SK-N-SH (cell line): ENCODE measurements at regions not wholly inside any gene's neighbourhood (a gene's known extent, or its start where the extent isn't known, plus 50 kb on each side); places are given as distances from the start of the nearest gene placed in this dataset.

ENCODE experiments used
- CTCF ChIA-PET: fragments of 300-600, 350-600 bp; formaldehyde crosslinking; extraction: SDS; loops from one replicate; lab custom pipeline; 2021; lab: Yijun Ruan, JAX
- POLR2A ChIA-PET: fragments of 350-600 bp; sonication (Branson Sonifier 250); formaldehyde crosslinking; extraction: SDS; loops from one replicate; lab custom pipeline; 2020; ENCODE audit warnings: antibody characterized with exemption, inconsistent platforms; lab: Yijun Ruan, JAX
- DNase-seq: peaks from one replicate; pipeline ENCODE4 v3.0.0; 2012
- H2AFZ ChIP-seq: fragments of 200-600 bp; sonication (generic); 2 replicates; pipeline ENCODE4 v1.8.1; 2016; ENCODE audit warnings: antibody characterized with exemption, mild to moderate bottlenecking, low read depth
- H3F3A ChIP-seq: fragments of 200-600 bp; sonication (generic); replicated peaks from 2 replicates; pipeline ENCODE3; 2016; ENCODE audit warnings: antibody characterized with exemption, mild to moderate bottlenecking; ENCODE audit not compliant: insufficient read depth
- H3K27ac ChIP-seq, 2 experiments: fragments of 200-500 bp in 1 of 2; fragments of 200-600 bp in 1 of 2; sonication (Bioruptor generic) in 1 of 2; sonication (generic), shearing (Covaris generic) in 1 of 2; 2 replicates each; pipeline versions ENCODE4 v1.5.1 to v1.6.1; 2014 to 2016; ENCODE audit warnings: low read depth in 2 of 2, inconsistent platforms in 1 of 2, low read length in 1 of 2, mild to moderate bottlenecking in 1 of 2, mixed read lengths in 1 of 2
- H3K27me3 ChIP-seq: fragments of 200-600 bp; sonication (generic), shearing (Covaris generic); 2 replicates; pipeline ENCODE4 v1.6.1; 2016; ENCODE audit warnings: mixed run types; ENCODE audit not compliant: insufficient read depth
- H3K36me3 ChIP-seq, 2 experiments: fragments of 200-500 bp in 1 of 2; fragments of 200-600 bp in 1 of 2; sonication (Bioruptor generic) in 1 of 2; sonication (generic) in 1 of 2; replicated peaks in 1 of 2; 2 replicates each; pipeline versions ENCODE3 to v1.5.1; 2014 to 2016; ENCODE audit warnings: low read length in 1 of 2, mild to moderate bottlenecking in 1 of 2; ENCODE audit not compliant: insufficient read depth in 2 of 2, control insufficient read depth in 1 of 2
- H3K4me1 ChIP-seq, 2 experiments: fragments of 200-500 bp in 1 of 2; fragments of 200-600 bp in 1 of 2; sonication (Bioruptor generic) in 1 of 2; sonication (generic), shearing (Covaris generic) in 1 of 2; 2 replicates each; pipeline versions ENCODE4 v1.5.1 to v1.6.1; 2014 to 2016; ENCODE audit warnings: low read depth in 1 of 2, low read length in 1 of 2, mixed run types in 1 of 2; ENCODE audit not compliant: insufficient read depth in 2 of 2, control insufficient read depth in 1 of 2
- H3K4me2 ChIP-seq: fragments of 200-600 bp; sonication (generic), shearing (Covaris generic); 2 replicates; pipeline ENCODE4 v1.6.1; 2017; ENCODE audit warnings: mixed run types
- H3K4me3 ChIP-seq, 2 experiments: fragments of 200-500 bp in 1 of 2; fragments of 200-600 bp in 1 of 2; sonication (Bioruptor generic) in 1 of 2; sonication (generic), shearing (Covaris generic) in 1 of 2; 2 replicates each; pipeline versions ENCODE4 v1.5.1 to v1.8.1; 2014 to 2016; ENCODE audit warnings: low read depth in 2 of 2, inconsistent platforms in 1 of 2, low read length in 1 of 2, mild to moderate bottlenecking in 1 of 2, mixed read lengths in 1 of 2, moderate library complexity in 1 of 2
- H3K79me2 ChIP-seq: fragments of 200-600 bp; sonication (generic); 2 replicates; pipeline ENCODE4 v1.8.1; 2017; ENCODE audit warnings: mild to moderate bottlenecking; ENCODE audit not compliant: insufficient read depth
- H3K9ac ChIP-seq: fragments of 200-600 bp; sonication (generic); 2 replicates; pipeline ENCODE4 v1.6.1; 2017; ENCODE audit warnings: mixed run types
- H3K9me2 ChIP-seq: fragments of 200-600 bp; sonication (generic); 2 replicates; pipeline ENCODE4 v1.6.1; 2017; ENCODE audit warnings: mixed run types
- H3K9me3 ChIP-seq: fragments of 200-600 bp; sonication (generic); 2 replicates; pipeline ENCODE4 v1.6.1; 2017; ENCODE audit warnings: mixed run types, mild to moderate bottlenecking, moderate library complexity
- H4K20me1 ChIP-seq: fragments of 200-600 bp; sonication (generic); 2 replicates; pipeline ENCODE4 v1.6.1; 2017; ENCODE audit warnings: mild to moderate bottlenecking, mixed run types; ENCODE audit not compliant: insufficient read depth
- CHD2 ChIP-seq: fragments of 150-350 bp; IDR thresholded peaks from 2 replicates; pipeline ENCODE4 v1.6.1; 2018; ENCODE audit warnings: low read length; ENCODE audit not compliant: partially characterized antibody
- ELF1 ChIP-seq: IDR thresholded peaks from 2 replicates; pipeline ENCODE4 v1.4.0; 2012
- EP300 ChIP-seq, 2 experiments: IDR thresholded peaks; 2 replicates each; pipeline versions ENCODE4 v1.4.0 to v1.6.1; 2012; ENCODE audit warnings: borderline replicate concordance in 1 of 2, low read depth in 1 of 2, low read length in 1 of 2
- EZH2phosphoT487 ChIP-seq: fragments of 200-600 bp; sonication (generic); IDR thresholded peaks from 2 replicates; pipeline ENCODE4 v1.6.1; 2017; ENCODE audit warnings: low read depth, mixed run types, mild to moderate bottlenecking, antibody characterized with exemption, moderate library complexity, borderline replicate concordance
- FOSL2 ChIP-seq: IDR thresholded peaks from 2 replicates; pipeline ENCODE4 v1.4.0; 2012; ENCODE audit warnings: low read depth, mild to moderate bottlenecking, moderate library complexity, borderline replicate concordance
- FOXM1 ChIP-seq: IDR thresholded peaks from 2 replicates; pipeline ENCODE4 v1.4.0; 2012; ENCODE audit warnings: low read depth, mild to moderate bottlenecking
- GATA2 ChIP-seq: sonication (generic); formaldehyde crosslinking; IDR thresholded peaks from 2 replicates; pipeline ENCODE4 v1.5.0; 2020; ENCODE audit warnings: mild to moderate bottlenecking, missing genetic modification reagents
- IRF3 ChIP-seq: fragments of 150-350 bp; IDR thresholded peaks from 2 replicates; pipeline ENCODE4 v1.6.1; 2016; ENCODE audit warnings: mild to moderate bottlenecking, low read depth, low read length
- MEF2A ChIP-seq: IDR thresholded peaks from 2 replicates; pipeline ENCODE4 v1.4.0; 2012; ENCODE audit warnings: low read depth, borderline replicate concordance
- MXI1 ChIP-seq: IDR thresholded peaks from 2 replicates; pipeline ENCODE4 v1.6.1; 2012; ENCODE audit warnings: mild to moderate bottlenecking, low read depth, low read length, improper control_type of control experiment
- NFIC ChIP-seq: IDR thresholded peaks from 2 replicates; pipeline ENCODE4 v1.4.0; 2012; ENCODE audit warnings: borderline replicate concordance
- RXRA ChIP-seq: IDR thresholded peaks from 2 replicates; pipeline ENCODE4 v1.4.0; 2012; ENCODE audit warnings: low read depth, mild to moderate bottlenecking, borderline replicate concordance
- TCF12 ChIP-seq: IDR thresholded peaks from 2 replicates; pipeline ENCODE4 v1.4.0; 2012
- TEAD4 ChIP-seq: IDR thresholded peaks from 2 replicates; pipeline ENCODE4 v1.4.0; 2012; ENCODE audit warnings: mild to moderate bottlenecking, borderline replicate concordance; ENCODE audit not compliant: insufficient read depth
- USF1 ChIP-seq: IDR thresholded peaks from 2 replicates; pipeline ENCODE4 v1.4.0; 2012; ENCODE audit warnings: low read depth, borderline replicate concordance
- WGBS: methylation state at CpG from one replicate; pipeline ENCODE4 v1.1.6; 2017; ENCODE audit warnings: low lambda C conversion rate; 5-methylcytosine and 5-hydroxymethylcytosine counted together
- TF ChIP-seq, protein P1 (sequence below): IDR thresholded peaks from 2 replicates; pipeline ENCODE4 v1.4.0; 2012; ENCODE audit warnings: low read depth, borderline replicate concordance
- TF ChIP-seq, protein P2 (sequence below): fragments of 200-600 bp; sonication (generic); IDR thresholded peaks from 2 replicates; pipeline ENCODE4 v1.6.1; 2017; ENCODE audit warnings: antibody characterized with exemption, mild to moderate bottlenecking, moderate library complexity
- TF ChIP-seq, protein P3 (sequence below): fragments of 150-350 bp; IDR thresholded peaks from 2 replicates; pipeline ENCODE4 v1.6.1; 2017; ENCODE audit warnings: antibody characterized with exemption, low read length, low read depth, borderline replicate concordance
- TF ChIP-seq, protein P4 (sequence below): IDR thresholded peaks from 2 replicates; pipeline ENCODE4; 2012

DNA sequence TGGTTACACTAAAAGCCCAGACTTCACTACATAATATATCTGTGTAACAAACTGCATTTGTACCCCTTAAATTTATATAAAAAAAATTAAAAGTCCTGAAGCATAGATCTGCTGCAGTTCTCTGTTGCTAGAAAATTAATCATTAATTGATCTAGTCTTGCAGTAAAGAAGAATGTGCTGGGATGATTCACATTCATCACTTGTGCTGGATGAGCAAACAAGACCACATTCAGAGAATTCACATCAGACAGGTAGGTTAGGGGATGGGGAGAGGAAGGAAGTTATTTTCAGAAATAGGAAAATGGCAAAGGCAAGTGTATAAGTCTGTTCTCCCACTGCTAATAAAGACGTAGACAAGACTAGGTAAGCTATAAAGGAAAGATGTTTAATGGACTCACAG is 1019.0 kb downstream of the KCNMA1 start:
- H3K4me1 ChIP-seq = no peaks in the 10 kb centered on the region
- TF ChIP-seq, protein P1, sequence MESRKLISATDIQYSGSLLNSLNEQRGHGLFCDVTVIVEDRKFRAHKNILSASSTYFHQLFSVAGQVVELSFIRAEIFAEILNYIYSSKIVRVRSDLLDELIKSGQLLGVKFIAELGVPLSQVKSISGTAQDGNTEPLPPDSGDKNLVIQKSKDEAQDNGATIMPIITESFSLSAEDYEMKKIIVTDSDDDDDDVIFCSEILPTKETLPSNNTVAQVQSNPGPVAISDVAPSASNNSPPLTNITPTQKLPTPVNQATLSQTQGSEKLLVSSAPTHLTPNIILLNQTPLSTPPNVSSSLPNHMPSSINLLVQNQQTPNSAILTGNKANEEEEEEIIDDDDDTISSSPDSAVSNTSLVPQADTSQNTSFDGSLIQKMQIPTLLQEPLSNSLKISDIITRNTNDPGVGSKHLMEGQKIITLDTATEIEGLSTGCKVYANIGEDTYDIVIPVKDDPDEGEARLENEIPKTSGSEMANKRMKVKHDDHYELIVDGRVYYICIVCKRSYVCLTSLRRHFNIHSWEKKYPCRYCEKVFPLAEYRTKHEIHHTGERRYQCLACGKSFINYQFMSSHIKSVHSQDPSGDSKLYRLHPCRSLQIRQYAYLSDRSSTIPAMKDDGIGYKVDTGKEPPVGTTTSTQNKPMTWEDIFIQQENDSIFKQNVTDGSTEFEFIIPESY = no peak
- TF ChIP-seq CHD2 = no peak
- TF ChIP-seq, protein P2, sequence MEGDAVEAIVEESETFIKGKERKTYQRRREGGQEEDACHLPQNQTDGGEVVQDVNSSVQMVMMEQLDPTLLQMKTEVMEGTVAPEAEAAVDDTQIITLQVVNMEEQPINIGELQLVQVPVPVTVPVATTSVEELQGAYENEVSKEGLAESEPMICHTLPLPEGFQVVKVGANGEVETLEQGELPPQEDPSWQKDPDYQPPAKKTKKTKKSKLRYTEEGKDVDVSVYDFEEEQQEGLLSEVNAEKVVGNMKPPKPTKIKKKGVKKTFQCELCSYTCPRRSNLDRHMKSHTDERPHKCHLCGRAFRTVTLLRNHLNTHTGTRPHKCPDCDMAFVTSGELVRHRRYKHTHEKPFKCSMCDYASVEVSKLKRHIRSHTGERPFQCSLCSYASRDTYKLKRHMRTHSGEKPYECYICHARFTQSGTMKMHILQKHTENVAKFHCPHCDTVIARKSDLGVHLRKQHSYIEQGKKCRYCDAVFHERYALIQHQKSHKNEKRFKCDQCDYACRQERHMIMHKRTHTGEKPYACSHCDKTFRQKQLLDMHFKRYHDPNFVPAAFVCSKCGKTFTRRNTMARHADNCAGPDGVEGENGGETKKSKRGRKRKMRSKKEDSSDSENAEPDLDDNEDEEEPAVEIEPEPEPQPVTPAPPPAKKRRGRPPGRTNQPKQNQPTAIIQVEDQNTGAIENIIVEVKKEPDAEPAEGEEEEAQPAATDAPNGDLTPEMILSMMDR = no peak
- TF ChIP-seq, protein P3, sequence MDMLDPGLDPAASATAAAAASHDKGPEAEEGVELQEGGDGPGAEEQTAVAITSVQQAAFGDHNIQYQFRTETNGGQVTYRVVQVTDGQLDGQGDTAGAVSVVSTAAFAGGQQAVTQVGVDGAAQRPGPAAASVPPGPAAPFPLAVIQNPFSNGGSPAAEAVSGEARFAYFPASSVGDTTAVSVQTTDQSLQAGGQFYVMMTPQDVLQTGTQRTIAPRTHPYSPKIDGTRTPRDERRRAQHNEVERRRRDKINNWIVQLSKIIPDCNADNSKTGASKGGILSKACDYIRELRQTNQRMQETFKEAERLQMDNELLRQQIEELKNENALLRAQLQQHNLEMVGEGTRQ = no peak
- no peak overlapping the region for H3K4me3 ChIP-seq
- CTCF ChIA-PET = no interaction called here
- H4K20me1 ChIP-seq = no peaks in the 10 kb centered on the region
- H3K4me2 ChIP-seq = no peak overlapping the region
- POLR2A ChIA-PET = no interaction called here
- no peaks in the 10 kb centered on the region for H3K79me2 ChIP-seq
- H3F3A ChIP-seq = peaks cover 5% of the 10 kb centered on the region
- no peak overlapping the region for H2AFZ ChIP-seq
- H3K36me3 ChIP-seq = no peaks in the 10 kb centered on the region
- no peak overlapping the region for H3K27ac ChIP-seq
- WGBS = 48% methylated on average over 1 of the region's 1 CpG
- no peaks in the 10 kb centered on the region for H3K9me2 ChIP-seq
- H3K27me3 ChIP-seq = no peaks in the 10 kb centered on the region
- H3K9me3 ChIP-seq = no peaks in the 10 kb centered on the region
- DNase-seq = no peak
- no peak overlapping the region for H3K9ac ChIP-seq

- POLR2A ChIA-PET = no interaction called here
- no peak overlapping the region for H3K4me3 ChIP-seq
- peaks cover 5% of the 10 kb centered on the region for H3F3A ChIP-seq
- CTCF ChIA-PET = no interaction called here
- no peak for DNase-seq
- WGBS = 68% methylated on average over 2 of the region's 2 CpGs
- H2AFZ ChIP-seq = no peak overlapping the region
- no peaks in the 10 kb centered on the region for H3K9me2 ChIP-seq
- no peak overlapping the region for H3K27ac ChIP-seq
- H3K4me2 ChIP-seq = no peak overlapping the region
- H3K9me3 ChIP-seq = no peaks in the 10 kb centered on the region
- H4K20me1 ChIP-seq = no peaks in the 10 kb centered on the region
- no peaks in the 10 kb centered on the region for H3K4me1 ChIP-seq
- H3K36me3 ChIP-seq = no peaks in the 10 kb centered on the region
- no peak overlapping the region for H3K9ac ChIP-seq
- no peaks in the 10 kb centered on the region for H3K79me2 ChIP-seq
- no peaks in the 10 kb centered on the region for H3K27me3 ChIP-seq
- no peak for TF ChIP-seq TEAD4
- TF ChIP-seq MXI1 = no peak
- TF ChIP-seq FOSL2 = no peak
- no peak for TF ChIP-seq USF1
- no peak for TF ChIP-seq FOXM1
- no peak for TF ChIP-seq NFIC
- TF ChIP-seq, protein P3 = no peak
- no peak for TF ChIP-seq MEF2A
- TF ChIP-seq ELF1 = no peak
- no peak for TF ChIP-seq GATA2 (CRISPR knock-in tag)
- TF ChIP-seq, protein P4, sequence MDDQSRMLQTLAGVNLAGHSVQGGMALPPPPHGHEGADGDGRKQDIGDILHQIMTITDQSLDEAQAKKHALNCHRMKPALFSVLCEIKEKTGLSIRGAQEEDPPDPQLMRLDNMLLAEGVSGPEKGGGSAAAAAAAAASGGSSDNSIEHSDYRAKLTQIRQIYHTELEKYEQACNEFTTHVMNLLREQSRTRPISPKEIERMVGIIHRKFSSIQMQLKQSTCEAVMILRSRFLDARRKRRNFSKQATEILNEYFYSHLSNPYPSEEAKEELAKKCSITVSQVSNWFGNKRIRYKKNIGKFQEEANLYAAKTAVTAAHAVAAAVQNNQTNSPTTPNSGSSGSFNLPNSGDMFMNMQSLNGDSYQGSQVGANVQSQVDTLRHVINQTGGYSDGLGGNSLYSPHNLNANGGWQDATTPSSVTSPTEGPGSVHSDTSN = no peak
- TF ChIP-seq RXRA = no peak
- TF ChIP-seq EP300 (IDR thresholded peaks at IDR 0.05; ENCODE audit: borderline replicate concordance in 1 of 2, low read depth in 1 of 2, low read length in 1 of 2) = no peak
- TF ChIP-seq EZH2phosphoT487 = no peak
- no peak for TF ChIP-seq TCF12
- TF ChIP-seq IRF3 = no peak
These were observed 1019.4 kb downstream of the KCNMA1 start for GRCh38 chr10:76618171-76618570.
